HG02798 (cell line): ENCODE measurements at regions not wholly inside any gene's neighbourhood (a gene's known extent, or its start where the extent isn't known, plus 50 kb on each side); places are given as distances from the start of the nearest gene placed in this dataset.

Source experiments
- ATAC-seq: cut with Tn5 transposase; IDR thresholded peaks from one replicate; pipeline ENCODE4 v1.9.1; 2021; ENCODE audit warnings: mild to moderate bottlenecking; ENCODE audit not compliant: unreplicated experiment, poor library complexity

GRCh38 chr5:142479150-142479549 lies 154.3 kb upstream of the SPRY4 start:
- no peak for ATAC-seq

DNA sequence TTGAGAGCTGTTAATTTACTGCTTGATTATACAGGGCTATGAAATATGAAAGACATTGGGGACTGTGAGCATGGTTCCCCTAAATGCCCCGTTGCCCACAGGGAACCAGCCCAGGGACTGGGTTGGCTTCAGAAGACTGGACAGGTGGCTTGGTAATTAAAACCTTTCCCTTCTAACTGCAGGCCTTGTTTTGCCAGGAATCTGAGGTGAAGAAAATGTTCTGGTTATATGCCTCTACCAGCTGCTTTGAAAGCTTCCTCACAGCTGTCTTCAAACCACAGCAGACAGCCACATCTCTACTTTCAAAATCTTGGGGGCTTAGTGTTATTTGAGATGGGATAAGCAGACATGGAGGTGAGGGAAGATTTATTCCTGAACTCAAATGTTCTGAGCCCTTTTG lies 153.3 kb upstream of the SPRY4 start:
- ATAC-seq: no peak

DNA sequence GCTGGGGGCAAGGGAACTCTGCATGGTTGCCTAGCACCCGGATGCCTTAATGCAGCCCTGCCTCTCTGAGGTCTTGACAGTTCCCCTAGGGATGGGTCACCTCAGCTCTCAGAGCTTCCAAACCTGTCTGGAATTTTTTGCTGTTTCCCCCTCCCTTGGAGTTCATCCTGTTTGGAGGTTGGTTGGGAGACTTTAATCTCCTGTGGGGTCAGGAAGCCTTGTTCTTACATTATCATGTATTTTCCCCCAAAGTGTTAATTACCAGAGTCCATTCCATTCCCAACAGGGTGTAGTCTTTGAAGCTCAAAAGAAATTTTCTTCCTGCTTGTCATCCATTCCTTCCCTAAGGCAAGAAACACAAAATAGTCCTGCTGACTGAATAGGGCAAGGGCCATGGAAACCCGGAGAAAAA lies 150.3 kb upstream of the SPRY4 start:
- no peak for ATAC-seq

GRCh38 chr5:142474431-142475094 lies 149.7 kb upstream of the SPRY4 start:
- ATAC-seq: no peak

- no peak for ATAC-seq
These were observed 148.2 kb upstream of the SPRY4 start for GRCh38 chr5:142473038-142473437.

DNA sequence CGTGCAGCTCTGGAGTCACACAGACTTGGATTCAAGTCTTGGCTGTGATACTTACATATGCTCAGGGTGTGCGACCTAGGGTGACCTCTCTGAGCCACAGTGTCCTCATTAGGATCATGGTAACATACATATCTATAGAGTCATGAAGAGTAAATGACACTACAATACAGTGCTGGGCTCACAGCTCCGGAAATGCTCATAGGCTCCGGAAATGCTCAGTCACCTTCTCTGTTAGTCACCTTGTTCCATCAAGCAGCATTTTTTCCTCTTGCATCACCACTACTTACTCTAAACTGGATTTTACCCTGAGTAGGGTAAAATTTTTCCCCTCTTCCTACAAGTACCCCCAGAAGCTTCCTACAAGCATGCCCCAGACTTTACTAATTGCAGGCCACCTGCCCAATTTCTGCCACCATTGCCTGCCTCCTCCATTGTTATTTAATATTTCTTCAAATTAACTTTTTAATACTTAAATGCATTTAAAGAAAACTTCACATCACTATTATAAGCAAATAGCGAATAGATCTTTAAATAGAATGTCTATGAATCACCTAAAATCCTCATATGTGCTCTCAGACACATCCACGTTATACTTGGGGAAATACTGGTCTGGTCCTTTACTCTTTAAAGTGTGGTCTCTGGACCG lies 147.6 kb upstream of the SPRY4 start:
- ATAC-seq: no peak

GRCh38 chr5:142466195-142466971 lies 141.6 kb upstream of the SPRY4 start:
- no peak for ATAC-seq

DNA sequence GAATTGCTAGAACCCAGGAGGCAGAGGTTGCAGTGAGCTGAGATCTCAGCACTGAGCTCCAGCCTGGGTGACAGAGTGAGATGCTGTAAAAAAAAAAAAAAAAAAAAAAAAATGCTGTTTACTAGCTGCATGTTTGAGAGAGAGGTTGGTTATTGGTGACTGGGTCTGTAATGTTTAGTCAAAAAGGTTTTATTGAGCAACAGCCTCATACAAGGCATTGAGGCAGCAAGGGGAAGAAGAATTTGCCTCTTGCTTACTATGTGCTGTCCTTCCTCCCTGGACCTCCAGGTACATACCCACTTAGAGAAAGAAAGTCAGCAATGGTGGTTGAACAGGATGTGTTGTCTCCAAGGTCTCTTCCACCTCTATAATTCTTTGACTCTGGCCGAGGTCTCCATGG lies 140.7 kb upstream of the SPRY4 start:
- no peak for ATAC-seq

GRCh38 chr5:142463904-142464303 lies 139.1 kb upstream of the SPRY4 start:
- no peak for ATAC-seq

- ATAC-seq: no peak
These were observed 136.3 kb upstream of the SPRY4 start for GRCh38 chr5:142461028-142461590.

GRCh38 chr5:142459209-142459608 lies 134.4 kb upstream of the SPRY4 start:
- no peak for ATAC-seq

DNA sequence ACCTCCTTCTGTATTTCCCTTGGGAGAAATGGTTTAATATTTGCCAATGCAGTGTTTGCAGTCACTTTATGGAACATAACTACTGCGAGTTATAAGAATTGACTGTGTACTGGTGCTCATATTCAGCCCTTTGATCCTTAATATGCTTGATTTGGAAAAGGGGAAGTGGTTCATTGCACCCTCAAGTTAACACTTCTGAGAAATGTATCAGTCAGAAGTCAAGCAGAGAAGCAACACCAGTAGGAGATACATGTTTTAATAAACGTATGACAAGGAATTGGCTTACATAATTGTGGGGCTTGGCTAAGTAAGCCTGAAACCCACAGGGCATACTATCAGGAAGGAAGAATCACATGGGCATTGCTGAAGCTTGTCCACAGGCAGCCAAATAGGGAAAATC lies 131.0 kb upstream of the SPRY4 start:
- ATAC-seq: no peak

- ATAC-seq: no peak
These were observed 129.1 kb upstream of the SPRY4 start for GRCh38 chr5:142453932-142454331.

- ATAC-seq: no peak
These were observed 125.6 kb upstream of the SPRY4 start for GRCh38 chr5:142450419-142450818.

- no peak for ATAC-seq
These were observed 123.1 kb upstream of the SPRY4 start for GRCh38 chr5:142447887-142448286.

DNA sequence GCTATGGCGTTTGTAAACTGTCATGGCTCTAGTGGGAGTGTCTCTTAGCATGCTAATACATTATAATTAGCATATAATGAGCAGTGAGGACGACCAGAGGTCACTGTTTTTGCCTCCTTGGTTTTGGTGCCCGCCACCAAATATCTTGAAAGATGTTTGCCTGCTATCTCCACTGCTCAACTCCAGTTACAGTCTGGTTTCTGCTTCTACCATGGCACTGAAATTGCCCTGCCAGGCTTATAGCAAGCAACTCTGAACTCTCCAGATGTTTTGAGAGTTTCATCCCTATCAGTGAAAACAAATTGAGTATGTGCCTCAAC lies 122.1 kb upstream of the SPRY4 start:
- ATAC-seq: no peak

DNA sequence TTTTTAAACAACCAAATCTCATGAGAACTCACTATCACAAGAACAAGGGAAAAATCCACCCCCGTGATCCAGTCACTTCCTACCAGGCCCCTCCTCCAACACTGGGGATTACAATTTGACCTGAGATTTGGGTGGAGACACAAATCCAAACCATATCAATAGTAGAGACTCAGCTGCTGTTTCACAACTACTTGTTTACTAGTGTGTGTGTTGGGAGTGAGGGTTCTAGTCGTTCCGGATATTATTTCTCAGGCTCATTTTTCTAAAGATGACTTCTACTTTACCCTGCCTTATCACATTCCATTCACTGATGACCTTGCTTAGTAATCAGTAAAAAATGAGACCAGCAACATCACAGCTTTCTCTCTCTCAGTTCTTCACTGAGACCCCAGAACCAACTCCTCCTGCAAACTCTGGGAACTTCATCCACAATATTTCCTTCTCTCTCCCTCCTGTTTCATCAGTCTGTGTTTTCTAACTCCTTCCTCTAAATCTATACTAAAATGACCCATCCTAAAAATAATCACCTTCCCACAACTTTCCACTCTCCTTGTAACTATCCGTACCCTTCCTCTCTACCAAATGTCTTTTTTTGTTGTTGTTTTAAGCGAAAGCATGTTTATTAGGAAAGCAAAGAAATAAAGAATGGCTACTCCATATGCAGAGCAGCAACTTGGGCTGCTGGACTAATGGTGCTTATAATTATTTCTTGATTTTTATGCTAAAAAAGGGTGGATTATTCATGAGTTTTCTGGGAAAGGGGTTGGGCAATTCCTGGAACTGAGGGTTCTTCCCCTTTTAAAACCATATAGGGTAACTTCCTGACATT lies 121.5 kb upstream of the SPRY4 start:
- ATAC-seq: no peak

GRCh38 chr5:142445266-142445665 lies 120.4 kb upstream of the SPRY4 start:
- ATAC-seq: no peak

DNA sequence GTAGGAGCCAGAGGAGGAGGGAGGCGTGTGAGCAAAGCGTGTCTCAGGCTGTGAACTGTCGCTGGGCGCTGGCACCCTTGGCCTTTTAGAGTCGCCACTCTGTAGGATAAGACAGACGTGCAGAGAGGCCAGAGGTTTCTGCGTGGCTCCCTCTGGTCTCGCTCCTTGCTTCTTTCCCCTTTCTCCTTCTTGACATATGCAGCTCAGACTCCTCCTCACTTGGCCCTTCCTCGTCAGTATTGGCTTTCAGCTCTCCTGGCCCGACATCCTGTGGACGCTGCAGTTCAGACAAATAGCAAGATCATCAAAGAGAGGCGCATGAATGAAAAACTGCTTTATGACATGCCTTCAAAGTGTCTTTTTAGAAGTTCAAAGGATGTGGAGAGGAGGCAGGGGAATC lies 116.8 kb upstream of the SPRY4 start:
- ATAC-seq: no peak

DNA sequence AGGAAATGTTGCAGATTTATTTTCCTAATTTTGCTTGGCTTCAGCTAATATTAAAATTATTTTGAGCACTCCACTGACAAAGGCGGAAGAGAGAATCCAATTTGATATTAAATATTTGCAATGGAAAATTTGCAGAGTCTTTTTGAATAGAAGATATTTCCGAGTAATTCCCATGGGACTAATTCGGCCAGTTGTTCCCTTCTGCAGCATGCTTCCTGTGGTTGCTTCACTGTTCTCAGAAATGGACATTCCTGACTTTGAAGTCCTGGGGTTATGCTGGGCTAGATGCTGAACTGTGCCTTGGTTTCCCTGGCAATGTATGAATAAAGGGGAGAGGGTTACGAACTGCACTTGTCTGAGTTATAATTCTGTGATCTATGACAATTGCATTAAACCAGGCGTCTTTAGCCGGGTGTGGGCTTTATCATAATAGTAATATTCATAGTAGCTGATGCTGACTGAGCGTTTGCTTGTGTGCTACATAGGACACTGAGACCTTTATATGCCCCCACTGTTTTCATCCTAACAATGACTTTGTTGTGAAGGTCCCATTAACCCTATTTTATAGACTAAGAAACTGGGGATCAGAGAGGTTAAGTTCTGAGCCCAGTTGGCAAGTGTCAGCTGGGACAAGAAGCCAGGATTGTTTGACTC lies 114.5 kb upstream of the SPRY4 start:
- ATAC-seq: no peak
